Muscle of leg (tissue), 3 donors: ENCODE measurements at regions not wholly inside any gene's neighbourhood (a gene's known extent, or its start where the extent isn't known, plus 50 kb on each side); places are given as distances from the start of the nearest gene placed in this dataset.

Experiments
- DNase-seq: peaks from one replicate; pipeline ENCODE4 v3.0.0; 2013
- H3K27ac ChIP-seq: one replicate; pipeline ENCODE4 v1.5.1; 2013; ENCODE audit warnings: mild to moderate bottlenecking, low read length, control low read depth
- H3K27me3 ChIP-seq: one replicate; pipeline ENCODE4 v1.6.1; 2013; ENCODE audit warnings: low read length; ENCODE audit not compliant: control insufficient read depth, insufficient read depth
- H3K36me3 ChIP-seq: one replicate; pipeline ENCODE4 v1.6.1; 2013; ENCODE audit warnings: low read length; ENCODE audit not compliant: control insufficient read depth, insufficient read depth
- H3K4me1 ChIP-seq: one replicate; pipeline ENCODE4 v1.6.1; 2013; ENCODE audit warnings: low read length; ENCODE audit not compliant: control insufficient read depth, insufficient read depth
- H3K4me3 ChIP-seq: one replicate; pipeline ENCODE4 v1.5.1; 2013; ENCODE audit warnings: low read length, control low read depth
- H3K9me3 ChIP-seq: replicated peaks from 2 replicates; pipeline ENCODE4 v1.6.1; 2013; ENCODE audit warnings: low read depth, low read length; ENCODE audit not compliant: control insufficient read depth
- WGBS: methylation state at CpG from one replicate; pipeline ENCODE4 v1.1.5; 2013; ENCODE audit warnings: missing lambda C conversion rate; ENCODE audit not compliant: insufficient coverage; 5-methylcytosine and 5-hydroxymethylcytosine counted together

DNA sequence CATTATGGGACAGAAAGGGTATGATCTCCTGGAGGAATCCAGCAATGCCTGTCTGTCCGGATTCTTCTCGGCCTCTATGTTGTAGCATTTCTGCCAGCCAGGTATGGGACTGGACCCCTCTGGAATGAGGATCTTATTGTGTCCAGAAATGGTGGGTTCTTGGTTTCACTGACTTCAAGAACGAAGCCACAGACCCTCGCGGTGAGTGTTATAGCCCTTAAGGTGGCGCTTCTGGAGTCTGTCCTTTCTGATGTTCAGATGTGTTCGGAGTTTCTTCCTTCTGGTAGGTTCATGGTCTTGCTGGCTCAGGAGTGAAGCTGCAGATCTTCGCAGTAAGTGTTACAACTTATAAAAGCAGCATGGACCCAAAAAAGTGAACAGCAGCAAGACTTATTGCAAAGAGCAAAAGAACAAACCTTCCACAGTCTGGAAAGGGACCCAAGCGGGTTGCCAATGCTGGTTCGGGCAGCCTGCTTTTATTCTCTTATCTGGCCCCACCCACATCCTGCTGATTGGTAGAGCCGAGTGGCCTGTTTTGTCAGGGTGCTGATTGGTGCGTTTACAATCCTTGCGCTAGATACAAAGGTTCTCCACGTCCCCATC is 62.3 kb upstream of the IER3 start:
- no peaks in the 10 kb centered on the region for H3K36me3 ChIP-seq
- no peaks in the 10 kb centered on the region for H3K4me1 ChIP-seq
- WGBS: 82% methylated on average over 5 of the region's 14 CpGs
- no peak overlapping the region for H3K27ac ChIP-seq
- H3K9me3 ChIP-seq: no peaks in the 10 kb centered on the region
- no peak for DNase-seq
- no peak overlapping the region for H3K4me3 ChIP-seq
- no peaks in the 10 kb centered on the region for H3K27me3 ChIP-seq

DNA sequence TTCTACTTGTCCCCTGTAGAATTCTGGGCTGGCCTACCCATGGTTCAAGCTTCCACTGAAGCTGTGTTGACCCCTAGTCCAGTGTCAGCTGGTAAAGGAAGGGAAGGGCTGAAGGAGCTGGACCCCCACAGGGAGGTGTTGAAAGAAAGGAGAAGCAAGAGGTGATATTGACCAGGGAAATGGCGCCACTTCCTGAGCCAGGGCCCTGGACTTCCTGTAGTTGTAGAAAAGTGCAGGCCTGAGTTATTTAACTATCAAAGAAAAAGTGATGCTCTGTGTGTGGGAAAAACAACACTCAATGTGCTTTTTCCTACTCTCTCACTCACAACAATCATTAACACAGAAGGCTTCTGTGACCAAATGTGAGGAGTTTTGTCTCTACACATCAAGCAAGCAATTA is 60.0 kb upstream of the IER3 start:
- no peak for DNase-seq
- no peaks in the 10 kb centered on the region for H3K9me3 ChIP-seq
- H3K4me3 ChIP-seq: no peak overlapping the region
- WGBS: no CpG with 5 or more reads among the region's 1 CpG
- H3K27ac ChIP-seq: no peak overlapping the region
- H3K36me3 ChIP-seq: no peaks in the 10 kb centered on the region
- no peaks in the 10 kb centered on the region for H3K4me1 ChIP-seq
- no peaks in the 10 kb centered on the region for H3K27me3 ChIP-seq

DNA sequence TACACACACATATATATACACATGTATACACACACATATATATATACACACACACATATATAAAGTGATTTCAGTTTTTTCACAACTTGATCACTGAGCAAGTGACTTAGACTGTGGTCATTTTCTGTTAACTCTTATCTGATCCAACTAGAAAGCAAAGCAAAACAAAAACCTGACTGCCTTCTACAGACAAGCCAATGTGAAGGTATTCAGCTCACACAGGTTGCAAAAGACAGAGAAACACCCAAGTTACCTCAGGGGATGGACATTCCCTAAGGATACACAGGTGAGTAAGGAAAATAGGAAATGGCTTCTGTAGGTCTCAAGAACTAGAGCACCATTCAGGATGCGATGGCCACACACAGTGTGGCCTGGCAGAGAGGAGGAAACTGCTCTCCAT is 58.4 kb upstream of the IER3 start:
- no peak overlapping the region for H3K27ac ChIP-seq
- H3K4me3 ChIP-seq: no peak overlapping the region
- H3K27me3 ChIP-seq: no peaks in the 10 kb centered on the region
- peaks cover 4% of the 10 kb centered on the region for H3K4me1 ChIP-seq
- H3K36me3 ChIP-seq: no peaks in the 10 kb centered on the region
- no peaks in the 10 kb centered on the region for H3K9me3 ChIP-seq
- 83% methylated on average over 1 of the region's 1 CpG for WGBS
- no peak for DNase-seq

DNA sequence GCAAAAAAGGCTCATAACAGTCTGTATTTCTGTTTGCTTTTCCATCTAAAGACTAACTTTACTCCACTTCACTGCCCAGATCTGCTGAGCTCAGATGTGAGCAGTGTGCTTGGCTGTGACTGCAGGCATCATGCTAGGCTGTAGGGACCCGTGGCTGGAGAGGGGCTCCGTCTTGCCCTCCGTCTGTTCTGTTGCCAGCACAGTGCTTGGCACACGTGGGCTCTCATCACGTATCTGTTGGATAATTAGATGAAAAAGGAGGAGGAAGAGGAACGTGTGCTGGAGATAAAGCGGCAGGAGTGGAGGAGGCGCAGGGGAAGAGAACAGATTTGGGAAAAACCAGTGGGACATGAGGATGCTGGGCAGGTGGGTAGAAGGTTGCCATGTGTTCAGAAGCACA is 57.6 kb upstream of the IER3 start:
- no peaks in the 10 kb centered on the region for H3K36me3 ChIP-seq
- WGBS: 65% methylated on average over 8 of the region's 8 CpGs
- no peaks in the 10 kb centered on the region for H3K27me3 ChIP-seq
- no peaks in the 10 kb centered on the region for H3K9me3 ChIP-seq
- no peak overlapping the region for H3K4me3 ChIP-seq
- DNase-seq: no peak
- H3K4me1 ChIP-seq: peaks cover 4% of the 10 kb centered on the region
- H3K27ac ChIP-seq: no peak overlapping the region

DNA sequence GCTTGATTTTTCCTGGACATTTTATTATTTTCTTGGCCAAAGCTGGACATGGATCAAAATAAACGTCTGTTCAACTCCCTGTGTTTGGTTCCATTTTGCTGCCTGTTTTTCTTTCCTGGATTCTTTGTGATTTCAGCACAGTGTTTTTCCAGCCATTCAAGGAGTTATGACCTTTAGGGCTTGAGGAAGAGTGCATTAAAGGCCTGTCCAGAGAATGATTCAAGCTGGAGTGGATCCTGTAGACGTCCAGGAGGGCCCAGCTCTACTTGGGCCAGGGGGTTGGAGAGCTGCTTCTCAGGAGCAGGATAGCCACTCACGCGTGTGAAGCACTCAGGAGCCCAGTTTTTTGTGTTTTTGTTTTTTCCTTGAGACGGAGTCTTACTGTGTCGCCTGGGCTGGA is 56.5 kb upstream of the IER3 start:
- H3K4me1 ChIP-seq: peaks cover 4% of the 10 kb centered on the region
- no peaks in the 10 kb centered on the region for H3K27me3 ChIP-seq
- H3K27ac ChIP-seq: peak overlapping the region; percentile 78
- DNase-seq: peak; percentile 85
- H3K4me3 ChIP-seq: no peak overlapping the region
- no peaks in the 10 kb centered on the region for H3K9me3 ChIP-seq
- WGBS: 34% methylated on average over 3 of the region's 6 CpGs
- no peaks in the 10 kb centered on the region for H3K36me3 ChIP-seq

DNA sequence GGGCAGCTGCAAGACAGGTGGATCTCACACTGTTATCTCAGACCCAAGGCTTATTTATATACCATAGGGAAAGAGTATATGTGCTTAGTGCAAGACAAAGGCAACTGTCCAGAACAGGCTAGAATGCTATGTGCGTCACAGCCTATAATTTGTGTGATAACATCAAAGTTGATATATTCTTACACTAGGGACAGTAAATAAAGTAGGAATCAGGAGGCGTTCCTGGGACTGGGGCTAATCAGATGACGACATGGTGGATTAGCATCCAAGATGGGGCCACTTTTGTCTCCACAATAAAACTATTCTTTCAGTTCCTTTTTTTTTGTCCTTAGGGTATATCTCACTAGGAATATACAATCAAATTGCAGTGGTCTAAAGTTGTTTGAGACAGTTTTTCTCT is 54.9 kb upstream of the IER3 start:
- Histone ChIP-seq H3K27me3 (no peaks in the 10 kb centered on the region), H3K4me1 (peaks cover 4% of the 10 kb centered on the region), H3K27ac (peak overlapping the region; percentile 85), H3K36me3 (no peaks in the 10 kb centered on the region), H3K9me3 (no peaks in the 10 kb centered on the region), H3K4me3 (no peak overlapping the region)
- peak; percentile 82 for DNase-seq
- WGBS: no CpG with 5 or more reads among the region's 3 CpGs

DNA sequence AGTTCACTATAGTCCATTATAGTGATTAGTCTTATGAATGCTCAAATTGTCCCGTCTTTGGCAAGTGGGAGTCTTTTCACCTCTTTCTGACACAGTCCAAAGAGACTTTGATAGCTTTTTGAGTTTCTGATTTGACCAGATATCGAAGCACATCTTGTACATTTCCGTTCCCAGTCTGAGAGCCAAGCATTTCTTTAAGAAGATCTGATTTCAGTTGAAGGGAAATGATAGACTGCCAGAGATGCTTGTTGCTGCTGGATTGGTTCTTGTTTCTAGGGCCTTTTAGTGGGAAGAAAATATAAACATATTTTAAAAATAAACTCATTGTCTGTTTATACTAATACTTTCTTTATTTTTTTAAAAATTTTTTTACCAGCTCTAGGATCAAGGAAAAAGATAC is 54.1 kb upstream of the IER3 start:
- H3K4me3 ChIP-seq: no peak overlapping the region
- H3K27me3 ChIP-seq: no peaks in the 10 kb centered on the region
- H3K36me3 ChIP-seq: no peaks in the 10 kb centered on the region
- no peaks in the 10 kb centered on the region for H3K9me3 ChIP-seq
- H3K27ac ChIP-seq: peak overlapping the region; percentile 85
- H3K4me1 ChIP-seq: peaks cover 6% of the 10 kb centered on the region
- WGBS: no CpG with 5 or more reads among the region's 3 CpGs
- DNase-seq: peak; percentile 92

DNA sequence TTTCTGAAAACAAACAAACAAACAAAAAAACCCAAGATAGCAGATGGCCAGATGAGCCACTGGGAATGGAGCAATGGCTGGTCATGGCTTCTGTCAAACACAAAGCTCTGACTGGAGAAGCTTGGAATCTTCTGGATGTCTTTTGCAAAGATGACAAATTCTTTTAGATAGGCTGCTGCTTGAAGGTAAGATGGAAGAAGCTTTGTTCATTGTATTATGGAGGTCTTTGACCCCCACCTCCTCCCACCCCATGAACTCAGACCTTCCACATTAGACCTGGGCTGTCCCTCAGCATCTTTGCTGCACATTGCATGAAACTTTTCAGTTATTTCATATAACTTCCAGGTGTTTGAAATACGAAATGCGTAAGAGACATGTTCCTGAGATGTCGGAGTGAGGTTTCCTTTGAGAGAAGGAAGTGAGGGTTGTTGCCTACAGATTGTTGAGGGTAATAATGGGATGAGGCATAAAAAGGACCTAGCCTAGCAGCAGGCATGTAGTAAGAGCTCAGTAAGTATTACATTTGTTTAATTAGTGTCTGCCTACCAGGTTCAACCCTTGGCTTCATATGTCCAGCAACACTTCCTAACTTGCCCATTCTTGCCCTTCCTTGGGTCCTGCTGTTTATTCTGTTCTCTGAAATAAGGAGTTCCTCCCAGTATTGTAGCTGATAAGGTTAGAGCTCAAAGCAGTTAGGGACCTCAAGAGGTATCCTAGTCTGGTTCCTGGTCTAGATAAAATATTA is 51.4 kb upstream of the IER3 start:
- no peak for DNase-seq
- WGBS: 100% methylated on average over 1 of the region's 3 CpGs
- H3K4me1 ChIP-seq: peaks cover 12% of the 10 kb centered on the region
- H3K36me3 ChIP-seq: no peaks in the 10 kb centered on the region
- H3K4me3 ChIP-seq: no peak overlapping the region
- H3K27ac ChIP-seq: no peak overlapping the region
- H3K9me3 ChIP-seq: no peaks in the 10 kb centered on the region
- H3K27me3 ChIP-seq: no peaks in the 10 kb centered on the region
